ENCODE measurements at regions not wholly inside any gene's neighbourhood (a gene's known extent, or its start where the extent isn't known, plus 50 kb on each side); places are given as distances from the start of the nearest gene placed in this dataset.
"Not testable (repeated sequence)": the region's sequence is repeated elsewhere in the genome, so short reads cannot be mapped to it uniquely, and the experiment has no call there.

GRCh38 chr9:66785603-66786002 lies 114.9 kb upstream of the ZNF658 start:
- H3K27ac Mint-ChIP-seq; H3K27me3 Mint-ChIP-seq (ENCODE audit: insufficient read depth); H3K4me1 Mint-ChIP-seq (ENCODE audit: low read depth); intact Hi-C loops (cut with micrococcal nuclease); H3K9me3 Mint-ChIP-seq; H3K36me3 Mint-ChIP-seq (ENCODE audit: low read depth); H3K4me3 Mint-ChIP-seq; DNase-seq (ENCODE audit: low spot score): not testable (repeated sequence)

GRCh38 chr9:66791092-66791750 lies 109.3 kb upstream of the ZNF658 start:
- H3K4me3 Mint-ChIP-seq; H3K36me3 Mint-ChIP-seq (ENCODE audit: low read depth); DNase-seq (ENCODE audit: low spot score); H3K27ac Mint-ChIP-seq; H3K4me1 Mint-ChIP-seq (ENCODE audit: low read depth); H3K9me3 Mint-ChIP-seq; H3K27me3 Mint-ChIP-seq (ENCODE audit: insufficient read depth); intact Hi-C loops (cut with micrococcal nuclease): not testable (repeated sequence)

- H3K4me3 Mint-ChIP-seq; H3K36me3 Mint-ChIP-seq (ENCODE audit: low read depth); H3K27ac Mint-ChIP-seq; intact Hi-C loops (cut with micrococcal nuclease); H3K27me3 Mint-ChIP-seq (ENCODE audit: insufficient read depth); H3K9me3 Mint-ChIP-seq; H3K4me1 Mint-ChIP-seq (ENCODE audit: low read depth); DNase-seq (ENCODE audit: low spot score): not testable (repeated sequence)
These were observed 105.8 kb upstream of the ZNF658 start for GRCh38 chr9:66794769-66795168.

- H3K4me1 Mint-ChIP-seq (ENCODE audit: low read depth); H3K36me3 Mint-ChIP-seq (ENCODE audit: low read depth): not testable (repeated sequence)
These were observed 104.6 kb upstream of the ZNF658 start for GRCh38 chr9:66795723-66796503.

GRCh38 chr9:66797905-66798616 lies 102.5 kb upstream of the ZNF658 start:
- H3K27me3 Mint-ChIP-seq (ENCODE audit: insufficient read depth); H3K9me3 Mint-ChIP-seq; H3K4me1 Mint-ChIP-seq (ENCODE audit: low read depth); H3K4me3 Mint-ChIP-seq; H3K27ac Mint-ChIP-seq; H3K36me3 Mint-ChIP-seq (ENCODE audit: low read depth); intact Hi-C loops (cut with micrococcal nuclease); DNase-seq (ENCODE audit: low spot score): not testable (repeated sequence)

More at GRCh38 chr9:66795723-66796503, 104.6 kb upstream of the ZNF658 start:
- DNase-seq (ENCODE audit: low spot score); H3K27ac Mint-ChIP-seq; H3K4me3 Mint-ChIP-seq; intact Hi-C loops (cut with micrococcal nuclease); H3K27me3 Mint-ChIP-seq (ENCODE audit: insufficient read depth); H3K9me3 Mint-ChIP-seq: not testable (repeated sequence)

GRCh38 chr9:66803619-66804018 lies 96.9 kb upstream of the ZNF658 start:
- H3K9me3 Mint-ChIP-seq; H3K27ac Mint-ChIP-seq; H3K36me3 Mint-ChIP-seq (ENCODE audit: low read depth); intact Hi-C loops (cut with micrococcal nuclease); H3K27me3 Mint-ChIP-seq (ENCODE audit: insufficient read depth); H3K4me1 Mint-ChIP-seq (ENCODE audit: low read depth); H3K4me3 Mint-ChIP-seq; DNase-seq (ENCODE audit: low spot score): not testable (repeated sequence)

GRCh38 chr9:66810247-66810646 lies 90.3 kb upstream of the ZNF658 start:
- H3K27ac Mint-ChIP-seq; H3K36me3 Mint-ChIP-seq (ENCODE audit: low read depth); H3K4me3 Mint-ChIP-seq; intact Hi-C loops (cut with micrococcal nuclease); H3K27me3 Mint-ChIP-seq (ENCODE audit: insufficient read depth); DNase-seq (ENCODE audit: low spot score); H3K4me1 Mint-ChIP-seq (ENCODE audit: low read depth); H3K9me3 Mint-ChIP-seq: not testable (repeated sequence)

- H3K36me3 Mint-ChIP-seq (ENCODE audit: low read depth); H3K4me1 Mint-ChIP-seq (ENCODE audit: low read depth); DNase-seq (ENCODE audit: low spot score); H3K9me3 Mint-ChIP-seq; H3K27me3 Mint-ChIP-seq (ENCODE audit: insufficient read depth); H3K27ac Mint-ChIP-seq; intact Hi-C loops (cut with micrococcal nuclease); H3K4me3 Mint-ChIP-seq: not testable (repeated sequence)
These were observed 88.2 kb upstream of the ZNF658 start for GRCh38 chr9:66812367-66812766.

- H3K9me3 Mint-ChIP-seq; H3K27me3 Mint-ChIP-seq (ENCODE audit: insufficient read depth); H3K36me3 Mint-ChIP-seq (ENCODE audit: low read depth); DNase-seq (ENCODE audit: low spot score); intact Hi-C loops (cut with micrococcal nuclease); H3K4me1 Mint-ChIP-seq (ENCODE audit: low read depth); H3K4me3 Mint-ChIP-seq; H3K27ac Mint-ChIP-seq: not testable (repeated sequence)
These were observed 87.6 kb upstream of the ZNF658 start for GRCh38 chr9:66812967-66813366.

GRCh38 chr9:66814038-66814437 lies 86.5 kb upstream of the ZNF658 start:
- H3K27me3 Mint-ChIP-seq (ENCODE audit: insufficient read depth); intact Hi-C loops (cut with micrococcal nuclease); DNase-seq (ENCODE audit: low spot score); H3K4me1 Mint-ChIP-seq (ENCODE audit: low read depth); H3K4me3 Mint-ChIP-seq; H3K36me3 Mint-ChIP-seq (ENCODE audit: low read depth); H3K9me3 Mint-ChIP-seq; H3K27ac Mint-ChIP-seq: not testable (repeated sequence)

- intact Hi-C loops (cut with micrococcal nuclease); H3K36me3 Mint-ChIP-seq (ENCODE audit: low read depth); DNase-seq (ENCODE audit: low spot score); H3K4me1 Mint-ChIP-seq (ENCODE audit: low read depth); H3K27ac Mint-ChIP-seq; H3K9me3 Mint-ChIP-seq; H3K4me3 Mint-ChIP-seq; H3K27me3 Mint-ChIP-seq (ENCODE audit: insufficient read depth): not testable (repeated sequence)
These were observed 81.0 kb upstream of the ZNF658 start for GRCh38 chr9:66819510-66819909.

- intact Hi-C loops (cut with micrococcal nuclease); H3K27ac Mint-ChIP-seq; H3K4me1 Mint-ChIP-seq (ENCODE audit: low read depth); H3K27me3 Mint-ChIP-seq (ENCODE audit: insufficient read depth); H3K36me3 Mint-ChIP-seq (ENCODE audit: low read depth); H3K9me3 Mint-ChIP-seq; DNase-seq (ENCODE audit: low spot score); H3K4me3 Mint-ChIP-seq: not testable (repeated sequence)
These were observed 80.4 kb upstream of the ZNF658 start for GRCh38 chr9:66820014-66820660.

GRCh38 chr9:66824169-66824568 lies 76.4 kb upstream of the ZNF658 start:
- H3K4me1 Mint-ChIP-seq (ENCODE audit: low read depth); H3K27ac Mint-ChIP-seq; H3K4me3 Mint-ChIP-seq; H3K36me3 Mint-ChIP-seq (ENCODE audit: low read depth); H3K9me3 Mint-ChIP-seq; DNase-seq (ENCODE audit: low spot score); intact Hi-C loops (cut with micrococcal nuclease); H3K27me3 Mint-ChIP-seq (ENCODE audit: insufficient read depth): not testable (repeated sequence)

Measured in activated T-helper 1 cell treated with anti-CD3 and anti-CD28 coated beads, Interleukin-12 subunit alpha, Interleukin-12 subunit beta, Interleukin-2, Interleukin-4 antibody, amounts not matched to agents 30 ng/mL and 10 ng/mL and 1 ng/mL, durations not matched to agents 14 hours and 24 hours and 36 hours (primary cell).